ENCODE measurements at regions not wholly inside any gene's neighbourhood (a gene's known extent, or its start where the extent isn't known, plus 50 kb on each side); places are given as distances from the start of the nearest gene placed in this dataset.

- TF ChIP-seq CTCF (optimal IDR thresholded peaks at IDR 0.05 in 1 of 3, IDR thresholded peaks at IDR 0.05 in 1 of 3, conservative IDR thresholded peaks at IDR 0.05 in 1 of 3; ENCODE audit: extremely low read depth in 1 of 3, insufficient read depth in 2 of 3, low read length in 3 of 3) (no peak), EZH2 (IDR thresholded peaks at IDR 0.05; ENCODE audit: low read length) (no peak)
Observed at GRCh38 chr12:104887452-104887851, 70.6 kb downstream of the SLC41A2 start.

Data from keratinocyte (primary cell).